MM.1S (cell line): ENCODE measurements at regions not wholly inside any gene's neighbourhood (a gene's known extent, or its start where the extent isn't known, plus 50 kb on each side); places are given as distances from the start of the nearest gene placed in this dataset.

Source experiments
- CTCF ChIP-seq: fragments of 300-600 bp; sonication (generic); IDR thresholded peaks from 2 replicates; pipeline ENCODE4 v1.5.1; 2016; ENCODE audit warnings: antibody characterized with exemption, low read length, mixed read lengths
- EZH2 ChIP-seq: fragments of 300-600 bp; sonication (generic); optimal IDR thresholded peaks from 2 replicates; pipeline ENCODE3; 2017; ENCODE audit warnings: low read depth, mild to moderate bottlenecking, antibody characterized with exemption, low read length, mixed read lengths
- EZH2phosphoT487 ChIP-seq: fragments of 300-600 bp; sonication (generic); IDR thresholded peaks from 2 replicates; pipeline ENCODE4 v1.6.1; 2018; ENCODE audit warnings: antibody characterized with exemption, low read length

GRCh38 chr5:17847286-17847685, 213.0 kb downstream of the TAF11L14 start:
- TF ChIP-seq CTCF (no peak), EZH2 (no peak), EZH2phosphoT487 (no peak)
